GM21390 (cell line): ENCODE measurements at regions not wholly inside any gene's neighbourhood (a gene's known extent, or its start where the extent isn't known, plus 50 kb on each side); places are given as distances from the start of the nearest gene placed in this dataset.
"Not testable (repeated sequence)": the region's sequence is repeated elsewhere in the genome, so short reads cannot be mapped to it uniquely, and the experiment has no call there.

ENCODE experiments used
- ATAC-seq: cut with Tn5 transposase; IDR thresholded peaks from one replicate; pipeline ENCODE4 v1.9.1; 2021; ENCODE audit not compliant: unreplicated experiment

- no peak for ATAC-seq
Measured at GRCh38 chr10:106089855-106090254, 1074.7 kb downstream of the SORCS1 start.

- no peak for ATAC-seq
Measured at GRCh38 chr10:106086391-106086790, 1078.1 kb downstream of the SORCS1 start.

- no peak for ATAC-seq
Measured at GRCh38 chr10:106083572-106083971, 1080.9 kb downstream of the SORCS1 start.

- ATAC-seq, result no peak
Measured at GRCh38 chr10:106082865-106083264, 1081.6 kb downstream of the SORCS1 start.

- no peak for ATAC-seq
Measured at GRCh38 chr10:106078895-106079576, 1085.5 kb downstream of the SORCS1 start.

- no peak for ATAC-seq
Measured at GRCh38 chr10:106076496-106076895, 1088.0 kb downstream of the SORCS1 start.

GRCh38 chr10:106053061-106053460 is 1111.4 kb downstream of the SORCS1 start:
- no peak for ATAC-seq

- ATAC-seq, result no peak
Measured at GRCh38 chr10:106044503-106044902, 1120.0 kb downstream of the SORCS1 start.

GRCh38 chr10:106043863-106044262 is 1120.6 kb downstream of the SORCS1 start:
- no peak for ATAC-seq

GRCh38 chr10:106038246-106038645 is 1126.3 kb downstream of the SORCS1 start:
- ATAC-seq, result no peak

GRCh38 chr10:106033065-106033464 is 1131.4 kb downstream of the SORCS1 start:
- ATAC-seq, result no peak

GRCh38 chr10:106032450-106033002 is 1132.0 kb downstream of the SORCS1 start:
- ATAC-seq, result no peak

- no peak for ATAC-seq
Measured at GRCh38 chr10:106027240-106027639, 1137.3 kb downstream of the SORCS1 start.

- ATAC-seq, result no peak
Measured at GRCh38 chr10:106025208-106025811, 1139.2 kb downstream of the SORCS1 start.

- ATAC-seq, result no peak
Measured at GRCh38 chr10:106023329-106023728, 1141.2 kb downstream of the SORCS1 start.

- ATAC-seq, result not testable (repeated sequence)
Measured at GRCh38 chr10:106019559-106019958, 1144.9 kb downstream of the SORCS1 start.

- not testable (repeated sequence) for ATAC-seq
Measured at GRCh38 chr10:106015369-106016199, 1148.9 kb downstream of the SORCS1 start.

GRCh38 chr10:106011250-106011649 is 1153.3 kb downstream of the SORCS1 start:
- ATAC-seq, result no peak

GRCh38 chr10:106000721-106001120 is 1163.8 kb downstream of the SORCS1 start:
- ATAC-seq, result no peak

GRCh38 chr10:105993609-105994008 is 1170.9 kb downstream of the SORCS1 start:
- no peak for ATAC-seq

- no peak for ATAC-seq
Measured at GRCh38 chr10:105992928-105993327, 1171.6 kb downstream of the SORCS1 start.

GRCh38 chr10:105990529-105990928 is 1174.0 kb downstream of the SORCS1 start:
- no peak for ATAC-seq
